Activated T-helper 2 cell treated with anti-CD3 and anti-CD28 coated beads, Interferon-gamma antibody, Interleukin-2, Interleukin-4, amounts not matched to agents 10 μg/mL and 5 μg/mL and 100 μg/mL, durations not matched to agents 14 hours and 24 hours and 36 hours (primary cell): ENCODE measurements at regions not wholly inside any gene's neighbourhood (a gene's known extent, or its start where the extent isn't known, plus 50 kb on each side); places are given as distances from the start of the nearest gene placed in this dataset.

ENCODE experiments used
- DNase-seq: peaks from one replicate; pipeline ENCODE4 v3.0.0; 2021; ENCODE audit warnings: low spot score
- H3K27ac Mint-ChIP-seq: one replicate; pipeline ENCODE4 v1.8.0; 2021; ENCODE audit warnings: mixed read lengths
- H3K27me3 Mint-ChIP-seq: one replicate; pipeline ENCODE4 v1.8.0; 2021; ENCODE audit warnings: low read depth, mixed read lengths
- H3K36me3 Mint-ChIP-seq: one replicate; pipeline ENCODE4 v1.8.0; 2021; ENCODE audit warnings: low read depth, mixed read lengths
- H3K4me1 Mint-ChIP-seq: one replicate; pipeline ENCODE4 v1.8.0; 2021; ENCODE audit warnings: low read depth, mixed read lengths
- H3K4me3 Mint-ChIP-seq: one replicate; pipeline ENCODE4 v1.8.0; 2021; ENCODE audit warnings: low read depth, mild to moderate bottlenecking, moderate library complexity, mixed read lengths
- H3K9me3 Mint-ChIP-seq: one replicate; pipeline ENCODE4 v1.8.0; 2021; ENCODE audit warnings: mixed read lengths
- intact Hi-C: fragments of 100-400 bp; cut with micrococcal nuclease; formaldehyde crosslinking; loops from one replicate; pipeline ENCODE4 v1.15.1; 2023

DNA sequence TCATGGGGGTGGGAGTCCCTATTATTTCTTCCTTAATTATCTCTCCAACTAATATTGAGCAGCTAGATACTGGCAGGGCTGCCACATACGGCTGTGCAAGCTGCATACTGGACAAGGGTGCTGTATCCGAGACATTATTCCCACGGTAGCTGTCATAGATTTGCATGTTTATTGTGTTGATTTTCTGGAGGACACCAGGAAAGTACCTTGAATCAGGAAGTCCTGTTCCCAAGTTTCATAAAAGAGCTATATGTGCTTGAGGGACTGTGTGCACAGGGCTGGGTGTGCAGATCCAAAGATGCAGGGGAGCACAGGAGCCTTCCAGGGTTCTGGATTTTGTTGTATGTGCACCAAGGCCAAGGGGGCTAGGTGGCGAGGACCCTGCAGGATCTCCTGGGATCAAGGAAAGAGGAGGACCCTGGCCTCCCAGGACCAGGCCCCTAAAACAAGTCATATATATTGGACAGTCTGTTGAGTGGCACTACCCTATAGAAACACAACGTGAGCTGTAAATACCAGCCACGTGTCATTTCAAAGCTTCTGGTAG is 119.2 kb upstream of the ALDH1A3 start:
- DNase-seq = no peak
- Mint-ChIP-seq H3K4me1 (peaks cover 25% of the 10 kb centered on the region), H3K9me3 (no peaks in the 10 kb centered on the region), H3K36me3 (no peaks in the 10 kb centered on the region), H3K4me3 (no peak overlapping the region), H3K27ac (no peak overlapping the region), H3K27me3 (peaks cover 37% of the 10 kb centered on the region)
- intact Hi-C loops = no loop called here

GRCh38 chr15:100761290-100761935 is 118.2 kb upstream of the ALDH1A3 start:
- Mint-ChIP-seq H3K9me3 (no peaks in the 10 kb centered on the region), H3K27ac (no peak overlapping the region), H3K4me3 (no peak overlapping the region), H3K4me1 (peaks cover 25% of the 10 kb centered on the region), H3K36me3 (no peaks in the 10 kb centered on the region), H3K27me3 (peaks cover 36% of the 10 kb centered on the region)
- DNase-seq = no peak
- intact Hi-C loops = no loop called here

- Mint-ChIP-seq H3K27me3 (peaks cover 33% of the 10 kb centered on the region), H3K4me3 (no peak overlapping the region), H3K27ac (no peak overlapping the region), H3K9me3 (no peaks in the 10 kb centered on the region), H3K4me1 (peaks cover 25% of the 10 kb centered on the region), H3K36me3 (no peaks in the 10 kb centered on the region)
- no peak for DNase-seq
- intact Hi-C loops = no loop called here
Measured at GRCh38 chr15:100762289-100762688, 117.3 kb upstream of the ALDH1A3 start.

DNA sequence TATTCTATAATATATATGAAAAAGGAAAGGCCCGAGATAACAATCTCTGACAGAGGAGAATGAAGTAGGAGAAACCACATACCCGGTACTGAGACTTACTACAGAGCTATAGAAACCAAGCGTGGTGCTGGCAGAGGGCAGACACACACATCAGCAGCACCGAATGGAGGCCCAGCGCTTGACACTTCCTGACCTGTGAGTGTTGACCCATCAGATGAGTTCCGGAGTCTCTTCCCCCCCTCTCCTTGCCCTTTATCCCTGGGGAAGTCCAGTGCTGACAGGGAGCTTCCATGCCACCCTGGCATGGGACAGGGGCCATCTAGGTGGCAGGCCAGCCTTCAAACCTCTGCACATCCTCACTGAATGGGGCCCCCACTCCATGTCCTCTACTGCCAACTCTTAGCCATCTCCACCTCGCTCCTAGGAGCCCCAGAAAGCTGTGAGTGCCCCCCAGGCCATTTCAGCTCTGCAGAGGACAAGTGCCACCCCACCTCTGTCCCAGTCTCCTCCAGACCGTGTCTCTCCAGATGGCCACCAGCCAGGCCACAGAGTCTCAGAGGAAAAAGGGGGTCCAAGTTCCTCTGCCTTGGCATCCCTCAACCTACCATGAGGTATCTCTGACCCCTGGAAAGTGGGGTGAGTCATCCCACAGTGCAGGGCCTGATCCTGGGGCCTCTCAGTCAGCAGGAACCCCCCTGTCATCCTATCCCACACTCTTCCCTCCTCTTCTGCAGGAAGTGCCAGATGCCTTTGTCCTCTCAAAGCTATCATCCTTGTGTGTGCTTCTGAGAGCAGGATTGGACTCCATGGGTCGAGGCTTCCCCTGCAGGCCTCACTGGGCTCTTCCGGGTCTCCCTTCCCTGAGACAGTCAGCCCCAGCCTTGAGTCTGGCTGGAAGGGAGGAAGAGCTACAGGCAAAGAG is 116.5 kb upstream of the ALDH1A3 start:
- Mint-ChIP-seq H3K4me1 (peaks cover 25% of the 10 kb centered on the region), H3K27ac (no peak overlapping the region), H3K4me3 (no peak overlapping the region), H3K9me3 (no peaks in the 10 kb centered on the region), H3K36me3 (no peaks in the 10 kb centered on the region), H3K27me3 (peaks cover 29% of the 10 kb centered on the region)
- intact Hi-C loops = no loop called here
- no peak for DNase-seq

- H3K36me3 Mint-ChIP-seq = no peaks in the 10 kb centered on the region
- peaks cover 25% of the 10 kb centered on the region for H3K27me3 Mint-ChIP-seq
- peaks cover 25% of the 10 kb centered on the region for H3K4me1 Mint-ChIP-seq
- intact Hi-C loops = no loop called here
- H3K9me3 Mint-ChIP-seq = no peaks in the 10 kb centered on the region
- no peak overlapping the region for H3K4me3 Mint-ChIP-seq
- H3K27ac Mint-ChIP-seq = no peak overlapping the region
- DNase-seq = no peak
Measured at GRCh38 chr15:100763835-100764750, 115.5 kb upstream of the ALDH1A3 start.

- intact Hi-C loops = no loop called here
- H3K27ac Mint-ChIP-seq = no peak overlapping the region
- no peak for DNase-seq
- no peaks in the 10 kb centered on the region for H3K9me3 Mint-ChIP-seq
- H3K27me3 Mint-ChIP-seq = peaks cover 18% of the 10 kb centered on the region
- H3K36me3 Mint-ChIP-seq = no peaks in the 10 kb centered on the region
- peaks cover 18% of the 10 kb centered on the region for H3K4me1 Mint-ChIP-seq
- no peak overlapping the region for H3K4me3 Mint-ChIP-seq
Measured at GRCh38 chr15:100764778-100765466, 114.7 kb upstream of the ALDH1A3 start.

DNA sequence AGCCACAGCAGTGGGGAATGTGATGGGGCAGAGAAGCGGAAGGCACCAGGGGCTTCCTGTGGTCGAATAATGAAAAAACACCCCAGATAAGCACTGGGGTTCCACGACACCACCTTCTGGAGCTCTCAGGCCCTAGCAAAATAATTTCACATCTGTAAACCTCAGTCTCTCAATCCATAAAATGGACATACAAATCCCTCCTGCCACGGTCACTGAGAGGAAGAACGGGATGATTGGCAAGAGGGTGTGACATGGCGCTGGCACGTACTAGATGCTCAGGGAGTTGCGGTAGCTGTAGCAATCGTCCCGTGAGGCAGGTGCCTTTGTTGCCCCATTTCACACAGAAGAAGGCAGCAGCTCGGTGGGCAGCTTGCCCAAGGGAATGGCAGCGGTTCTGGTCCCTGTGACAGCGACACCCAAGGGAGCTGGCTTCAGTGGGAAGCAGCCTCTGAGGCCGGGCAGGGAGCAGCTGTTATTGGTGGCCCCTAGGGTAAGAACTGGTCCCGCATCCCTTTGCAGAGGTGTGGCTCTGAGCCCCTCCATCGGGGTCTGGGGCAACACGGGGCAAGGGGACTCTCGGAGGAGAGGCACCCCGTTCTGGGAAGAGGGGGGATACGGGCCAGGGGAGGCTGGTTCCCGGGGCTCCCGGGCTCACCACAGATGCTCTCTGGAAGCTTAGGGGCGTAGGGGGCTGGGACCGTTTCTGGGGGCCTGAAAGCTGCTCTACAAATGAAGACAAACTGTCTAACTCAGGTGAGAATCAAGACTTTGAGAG is 114.0 kb upstream of the ALDH1A3 start:
- Mint-ChIP-seq H3K27me3 (peaks cover 16% of the 10 kb centered on the region), H3K4me1 (peaks cover 12% of the 10 kb centered on the region), H3K4me3 (no peak overlapping the region), H3K9me3 (no peaks in the 10 kb centered on the region), H3K27ac (no peak overlapping the region), H3K36me3 (no peaks in the 10 kb centered on the region)
- intact Hi-C loops = no loop called here
- DNase-seq = no peak

- no peak overlapping the region for H3K4me3 Mint-ChIP-seq
- intact Hi-C loops = no loop called here
- H3K36me3 Mint-ChIP-seq = no peaks in the 10 kb centered on the region
- no peak for DNase-seq
- no peaks in the 10 kb centered on the region for H3K9me3 Mint-ChIP-seq
- H3K27me3 Mint-ChIP-seq = peaks cover 16% of the 10 kb centered on the region
- H3K27ac Mint-ChIP-seq = no peak overlapping the region
- H3K4me1 Mint-ChIP-seq = peaks cover 12% of the 10 kb centered on the region
Measured at GRCh38 chr15:100766243-100767000, 113.2 kb upstream of the ALDH1A3 start.

- Mint-ChIP-seq H3K27me3 (peaks cover 10% of the 10 kb centered on the region), H3K4me3 (no peak overlapping the region), H3K27ac (no peak overlapping the region), H3K9me3 (no peaks in the 10 kb centered on the region), H3K4me1 (peaks cover 8% of the 10 kb centered on the region), H3K36me3 (no peaks in the 10 kb centered on the region)
- DNase-seq = no peak
- intact Hi-C loops = no loop called here
Measured at GRCh38 chr15:100767001-100767825, 112.4 kb upstream of the ALDH1A3 start.

GRCh38 chr15:100768501-100768931 is 111.1 kb upstream of the ALDH1A3 start:
- intact Hi-C loops = no loop called here
- no peak overlapping the region for H3K27ac Mint-ChIP-seq

More at GRCh38 chr15:100768501-100768931, 111.1 kb upstream of the ALDH1A3 start:
- H3K36me3 Mint-ChIP-seq = no peaks in the 10 kb centered on the region
- no peaks in the 10 kb centered on the region for H3K4me1 Mint-ChIP-seq
- no peaks in the 10 kb centered on the region for H3K9me3 Mint-ChIP-seq
- no peak for DNase-seq
- no peak overlapping the region for H3K4me3 Mint-ChIP-seq
- peaks cover 10% of the 10 kb centered on the region for H3K27me3 Mint-ChIP-seq
